OCI-LY3 (cell line): ENCODE measurements at regions not wholly inside any gene's neighbourhood (a gene's known extent, or its start where the extent isn't known, plus 50 kb on each side); places are given as distances from the start of the nearest gene placed in this dataset.

ENCODE experiments used
- EZH2phosphoT487 ChIP-seq: fragments of 200-600 bp; shearing (Covaris generic); IDR thresholded peaks from 2 replicates; pipeline ENCODE4 v1.6.1; 2018; ENCODE audit warnings: antibody characterized with exemption, mixed run types, low read depth
- TF ChIP-seq, protein P1 (sequence below): fragments of 200-600, 300-600 bp; sonication (generic); IDR thresholded peaks from 2 replicates; pipeline ENCODE4 v1.5.1; 2014; ENCODE audit warnings: antibody characterized with exemption, low read length, low read depth

DNA sequence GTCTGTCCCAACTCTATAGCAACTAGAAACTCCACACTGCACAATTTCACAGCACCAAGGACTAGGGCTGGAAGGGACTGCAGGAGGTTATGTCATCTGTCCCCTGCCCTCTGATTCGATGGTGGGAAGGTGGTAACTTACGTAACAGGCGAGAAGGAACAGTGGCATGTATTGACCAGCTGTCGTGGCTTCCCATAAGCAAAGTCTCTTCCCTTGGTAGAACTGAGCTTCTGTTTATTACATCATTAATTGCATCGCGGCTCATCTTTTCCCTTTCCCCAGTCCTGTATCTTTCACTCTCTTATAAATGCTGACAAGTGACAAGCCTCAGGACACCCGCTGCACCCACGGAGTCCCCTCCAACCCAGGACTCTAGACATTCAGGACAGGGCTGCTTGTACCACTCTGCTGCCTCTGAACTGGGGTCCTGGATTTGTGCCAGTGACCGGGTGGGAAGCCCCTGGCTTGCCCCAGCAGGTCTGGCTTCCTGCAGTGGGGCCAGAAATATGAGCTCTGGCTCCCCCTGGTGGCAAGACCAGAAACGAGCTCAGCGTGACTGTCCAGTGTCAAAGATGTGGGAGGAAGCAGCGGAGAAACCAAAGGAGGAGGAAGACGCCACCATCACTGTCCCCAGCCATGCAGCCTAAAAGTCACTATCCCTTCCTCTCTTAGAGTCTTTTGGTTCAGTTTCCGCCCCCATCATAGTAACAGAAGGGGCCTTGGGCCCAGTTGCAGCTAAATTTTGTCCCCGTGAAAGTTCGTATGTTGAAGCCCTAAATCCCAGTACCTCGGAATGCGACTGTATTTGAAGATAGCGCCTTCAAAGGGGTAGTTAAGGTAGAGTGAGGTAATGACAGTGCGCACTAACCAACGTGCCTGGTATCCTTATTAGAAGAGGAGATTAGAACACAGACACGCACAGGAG lies 84.5 kb downstream of the ISX start:
- TF ChIP-seq, protein P1, sequence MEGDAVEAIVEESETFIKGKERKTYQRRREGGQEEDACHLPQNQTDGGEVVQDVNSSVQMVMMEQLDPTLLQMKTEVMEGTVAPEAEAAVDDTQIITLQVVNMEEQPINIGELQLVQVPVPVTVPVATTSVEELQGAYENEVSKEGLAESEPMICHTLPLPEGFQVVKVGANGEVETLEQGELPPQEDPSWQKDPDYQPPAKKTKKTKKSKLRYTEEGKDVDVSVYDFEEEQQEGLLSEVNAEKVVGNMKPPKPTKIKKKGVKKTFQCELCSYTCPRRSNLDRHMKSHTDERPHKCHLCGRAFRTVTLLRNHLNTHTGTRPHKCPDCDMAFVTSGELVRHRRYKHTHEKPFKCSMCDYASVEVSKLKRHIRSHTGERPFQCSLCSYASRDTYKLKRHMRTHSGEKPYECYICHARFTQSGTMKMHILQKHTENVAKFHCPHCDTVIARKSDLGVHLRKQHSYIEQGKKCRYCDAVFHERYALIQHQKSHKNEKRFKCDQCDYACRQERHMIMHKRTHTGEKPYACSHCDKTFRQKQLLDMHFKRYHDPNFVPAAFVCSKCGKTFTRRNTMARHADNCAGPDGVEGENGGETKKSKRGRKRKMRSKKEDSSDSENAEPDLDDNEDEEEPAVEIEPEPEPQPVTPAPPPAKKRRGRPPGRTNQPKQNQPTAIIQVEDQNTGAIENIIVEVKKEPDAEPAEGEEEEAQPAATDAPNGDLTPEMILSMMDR, result peak; percentile 93
- TF ChIP-seq EZH2phosphoT487, result no peak
